AG04450 (cell line): ENCODE measurements at regions not wholly inside any gene's neighbourhood (a gene's known extent, or its start where the extent isn't known, plus 50 kb on each side); places are given as distances from the start of the nearest gene placed in this dataset.

Source experiments
- CTCF ChIA-PET: fragments of 300-600, 350-600 bp; formaldehyde crosslinking; extraction: SDS; loops from one replicate; lab custom pipeline; 2022; ENCODE audit warnings: antibody characterized with exemption, inconsistent platforms; lab: Charles Lee
- POLR2A ChIA-PET: fragments of 350-600 bp; formaldehyde crosslinking; extraction: SDS; loops from one replicate; lab custom pipeline; 2021; ENCODE audit warnings: antibody characterized with exemption, inconsistent platforms; lab: Yijun Ruan, JAX
- DNase-seq: peaks from one replicate; pipeline ENCODE4 v3.0.0-alpha.2; 2011; ENCODE audit warnings: low read depth, low spot score
- H3K27ac ChIP-seq: one replicate; pipeline ENCODE4 v1.5.1; 2012; ENCODE audit warnings: low read depth, low read length, control low read depth
- H3K27me3 ChIP-seq: one replicate; pipeline ENCODE4 v1.6.0; 2012; ENCODE audit warnings: low read length; ENCODE audit not compliant: control insufficient read depth, insufficient read depth
- H3K4me3 ChIP-seq: 2 replicates; pipeline ENCODE4 v1.5.1; 2011; ENCODE audit warnings: mild to moderate bottlenecking, low read depth, low read length, control low read depth
- H3K9me3 ChIP-seq: 2 replicates; pipeline ENCODE4 v1.5.1; 2012; ENCODE audit warnings: low read length; ENCODE audit not compliant: control insufficient read depth, insufficient read depth
- TF ChIP-seq, protein P1 (sequence below): IDR thresholded peaks from 2 replicates; pipeline ENCODE4 v1.5.1; 2011; ENCODE audit warnings: low read depth, low read length, control low read depth, inconsistent platforms

DNA sequence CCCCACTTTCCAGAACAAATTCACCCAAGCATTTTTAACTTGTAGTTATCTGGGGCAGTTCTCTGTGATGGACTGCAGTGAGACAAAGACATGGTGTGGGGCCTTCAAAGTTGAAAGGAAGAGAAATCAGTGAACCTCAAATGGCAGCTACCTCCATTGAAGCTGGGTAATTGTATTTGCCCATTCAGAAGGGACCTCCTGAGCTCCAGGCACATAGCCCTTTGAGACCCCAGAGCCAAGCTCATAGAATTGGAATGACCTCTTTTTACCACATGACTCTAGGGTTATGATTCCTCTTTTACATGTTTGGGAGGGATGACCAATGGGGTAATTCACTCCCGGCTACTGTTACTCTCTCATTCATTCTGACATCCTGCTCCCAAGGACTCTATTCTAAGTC, 368.4 kb upstream of the ITGA1 start:
- ChIA-PET CTCF (no interaction called here), POLR2A (no interaction called here)
- Histone ChIP-seq H3K27me3 (no peaks in the 10 kb centered on the region), H3K27ac (no peak overlapping the region), H3K4me3 (no peak overlapping the region), H3K9me3 (no peaks in the 10 kb centered on the region)
- TF ChIP-seq, protein P1, sequence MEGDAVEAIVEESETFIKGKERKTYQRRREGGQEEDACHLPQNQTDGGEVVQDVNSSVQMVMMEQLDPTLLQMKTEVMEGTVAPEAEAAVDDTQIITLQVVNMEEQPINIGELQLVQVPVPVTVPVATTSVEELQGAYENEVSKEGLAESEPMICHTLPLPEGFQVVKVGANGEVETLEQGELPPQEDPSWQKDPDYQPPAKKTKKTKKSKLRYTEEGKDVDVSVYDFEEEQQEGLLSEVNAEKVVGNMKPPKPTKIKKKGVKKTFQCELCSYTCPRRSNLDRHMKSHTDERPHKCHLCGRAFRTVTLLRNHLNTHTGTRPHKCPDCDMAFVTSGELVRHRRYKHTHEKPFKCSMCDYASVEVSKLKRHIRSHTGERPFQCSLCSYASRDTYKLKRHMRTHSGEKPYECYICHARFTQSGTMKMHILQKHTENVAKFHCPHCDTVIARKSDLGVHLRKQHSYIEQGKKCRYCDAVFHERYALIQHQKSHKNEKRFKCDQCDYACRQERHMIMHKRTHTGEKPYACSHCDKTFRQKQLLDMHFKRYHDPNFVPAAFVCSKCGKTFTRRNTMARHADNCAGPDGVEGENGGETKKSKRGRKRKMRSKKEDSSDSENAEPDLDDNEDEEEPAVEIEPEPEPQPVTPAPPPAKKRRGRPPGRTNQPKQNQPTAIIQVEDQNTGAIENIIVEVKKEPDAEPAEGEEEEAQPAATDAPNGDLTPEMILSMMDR, result no peak
- no peak for DNase-seq

DNA sequence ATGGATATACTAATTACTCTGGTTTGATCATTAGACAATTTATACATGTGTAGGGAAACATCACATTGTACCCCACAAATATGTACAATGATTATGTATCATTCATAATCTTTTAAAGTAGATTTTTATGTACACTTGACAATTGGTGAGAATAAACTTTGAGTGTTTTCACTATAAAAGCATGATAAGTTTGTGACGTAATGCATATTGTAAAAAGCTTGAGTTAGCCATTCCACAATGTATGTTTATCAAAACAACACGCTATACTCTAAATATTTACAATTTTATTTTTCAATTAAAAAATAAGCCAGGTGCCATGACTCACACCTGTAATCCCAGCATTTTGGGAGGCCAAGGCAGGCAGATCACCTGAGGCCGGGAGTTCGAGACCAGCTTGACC, 360.1 kb upstream of the ITGA1 start:
- Histone ChIP-seq H3K4me3 (no peak overlapping the region), H3K9me3 (no peaks in the 10 kb centered on the region), H3K27me3 (no peaks in the 10 kb centered on the region), H3K27ac (no peak overlapping the region)
- DNase-seq, result no peak
- ChIA-PET POLR2A (no interaction called here), CTCF (no interaction called here)
- TF ChIP-seq, protein P1, result no peak

DNA sequence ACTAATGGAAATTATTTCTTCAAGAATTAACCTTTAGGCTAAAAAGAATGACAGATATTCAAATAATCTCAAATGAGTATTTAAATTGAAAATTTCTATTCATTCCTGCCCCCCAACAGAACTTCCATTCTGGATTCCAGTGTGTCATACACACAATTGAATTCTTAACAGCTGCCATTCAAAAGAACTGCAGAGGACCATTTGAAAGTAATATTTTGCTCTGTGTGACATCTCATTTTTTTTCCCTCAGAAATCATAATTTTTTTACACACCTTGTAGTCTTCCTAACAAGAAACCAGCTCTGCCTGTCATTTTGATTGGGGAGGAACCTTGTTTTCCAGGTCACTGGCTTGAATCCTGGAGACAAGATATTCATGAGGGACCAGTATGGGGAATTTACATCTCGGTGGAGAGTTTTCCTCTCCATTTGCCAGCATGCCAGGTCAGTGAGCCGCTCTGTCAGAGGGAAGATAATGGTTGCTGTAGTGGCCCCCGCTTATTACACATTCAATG, 358.7 kb upstream of the ITGA1 start:
- no peak for DNase-seq
- no peak overlapping the region for H3K27ac ChIP-seq
- no peaks in the 10 kb centered on the region for H3K27me3 ChIP-seq
- no peak overlapping the region for H3K4me3 ChIP-seq
- H3K9me3 ChIP-seq, result no peaks in the 10 kb centered on the region
- ChIA-PET POLR2A (no interaction called here), CTCF (no interaction called here)
- TF ChIP-seq, protein P1, result no peak

DNA sequence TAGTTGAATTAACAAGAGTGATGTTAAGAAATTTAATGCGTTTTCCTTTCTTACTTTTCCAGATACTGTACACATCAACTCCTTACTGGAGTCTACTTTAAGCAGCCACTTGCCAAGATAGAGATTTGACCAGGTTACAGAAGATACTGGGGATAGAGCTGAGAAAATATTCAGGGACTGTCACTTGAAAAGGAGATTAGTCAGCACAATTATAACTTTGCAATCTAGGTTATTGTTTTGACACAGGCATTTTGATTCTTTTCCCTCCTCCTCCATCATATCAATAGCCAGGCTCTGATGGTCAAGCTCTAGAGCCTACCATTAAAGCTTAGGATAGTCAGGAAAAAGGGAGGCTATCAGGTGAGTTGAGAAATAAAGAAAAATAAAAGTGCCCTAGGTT, 345.9 kb upstream of the ITGA1 start:
- TF ChIP-seq, protein P1, result no peak
- H3K4me3 ChIP-seq, result no peak overlapping the region
- H3K9me3 ChIP-seq, result no peaks in the 10 kb centered on the region
- CTCF ChIA-PET, result no interaction called here
- H3K27me3 ChIP-seq, result no peaks in the 10 kb centered on the region
- POLR2A ChIA-PET, result no interaction called here
- no peak overlapping the region for H3K27ac ChIP-seq
- no peak for DNase-seq

DNA sequence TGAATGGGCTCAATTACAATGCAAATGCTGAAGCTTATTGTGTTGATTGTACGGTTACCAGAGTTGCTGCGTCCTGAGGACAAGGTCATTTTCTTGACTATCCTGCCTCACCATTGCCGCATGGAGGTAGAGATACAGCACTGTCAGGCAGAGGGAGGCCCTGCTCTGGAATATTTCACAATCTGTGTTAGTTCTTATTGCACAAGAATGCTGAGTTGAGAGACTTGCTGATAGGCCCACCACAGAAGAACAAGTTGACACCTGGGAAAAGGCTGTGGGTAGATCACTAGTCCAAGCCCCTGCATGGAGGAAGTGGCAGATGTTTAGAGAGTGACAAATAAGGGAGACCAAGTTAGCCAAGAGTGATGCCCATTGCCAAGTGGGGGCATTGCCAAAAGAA, 344.5 kb upstream of the ITGA1 start:
- POLR2A ChIA-PET, result no interaction called here
- no peaks in the 10 kb centered on the region for H3K9me3 ChIP-seq
- no peak overlapping the region for H3K4me3 ChIP-seq
- no peaks in the 10 kb centered on the region for H3K27me3 ChIP-seq
- TF ChIP-seq, protein P1, result no peak
- CTCF ChIA-PET, result no interaction called here
- H3K27ac ChIP-seq, result no peak overlapping the region
- DNase-seq, result no peak
